DND-41 (cell line): ENCODE measurements at regions not wholly inside any gene's neighbourhood (a gene's known extent, or its start where the extent isn't known, plus 50 kb on each side); places are given as distances from the start of the nearest gene placed in this dataset.

Experiments
- ATAC-seq: fragments of 200-7000 bp; cut with Tn5 transposase; 3 replicates; pipeline ENCODE4 v1.9.1; 2021; ENCODE audit warnings: low read depth; ENCODE audit not compliant: insufficient read depth
- DNase-seq: peaks from one replicate; pipeline ENCODE4 v3.0.0-alpha.2; 2020
- H2AFZ ChIP-seq: 2 replicates; pipeline ENCODE4 v1.6.0; 2012; ENCODE audit warnings: low read depth, low read length
- H3K27ac ChIP-seq: 2 replicates; pipeline ENCODE4 v1.5.1; 2012; ENCODE audit warnings: low read length, inconsistent platforms
- H3K27me3 ChIP-seq: fragments of 200-600 bp; sonication (generic); 2 replicates; pipeline ENCODE4 v1.6.0; 2012; ENCODE audit warnings: low read length, mild to moderate bottlenecking, inconsistent platforms; ENCODE audit not compliant: insufficient read depth, poor library complexity
- H3K36me3 ChIP-seq: 2 replicates; pipeline ENCODE4 v1.5.1; 2012; ENCODE audit warnings: low read length, inconsistent platforms; ENCODE audit not compliant: insufficient read depth
- H3K4me1 ChIP-seq: 2 replicates; pipeline ENCODE4 v1.5.1; 2012; ENCODE audit warnings: mild to moderate bottlenecking, low read length; ENCODE audit not compliant: insufficient read depth
- H3K4me2 ChIP-seq: 2 replicates; pipeline ENCODE4 v1.6.0; 2012; ENCODE audit warnings: mild to moderate bottlenecking, moderate library complexity, low read length, inconsistent platforms; ENCODE audit not compliant: insufficient read depth
- H3K4me3 ChIP-seq, 2 experiments: fragments of 200-600 bp in 1 of 2; shearing (Covaris generic) in 1 of 2; 2 replicates each; pipeline ENCODE4 v1.5.1; 2012 to 2016; ENCODE audit warnings: inconsistent platforms in 2 of 2, low read length in 2 of 2, mild to moderate bottlenecking in 2 of 2, low read depth in 1 of 2, moderate library complexity in 1 of 2
- H3K79me2 ChIP-seq: 2 replicates; pipeline ENCODE4 v1.6.0; 2012; ENCODE audit warnings: low read length, inconsistent platforms; ENCODE audit not compliant: insufficient read depth
- H3K9ac ChIP-seq: 2 replicates; pipeline ENCODE4 v1.6.0; 2012; ENCODE audit warnings: low read depth, mild to moderate bottlenecking, inconsistent platforms, low read length, moderate library complexity
- H3K9me3 ChIP-seq: 2 replicates; pipeline ENCODE4 v1.5.1; 2012; ENCODE audit warnings: low read length, moderate library complexity, mild to moderate bottlenecking, inconsistent platforms; ENCODE audit not compliant: insufficient read depth, severe bottlenecking
- H4K20me1 ChIP-seq: 2 replicates; pipeline ENCODE4 v1.6.0; 2012; ENCODE audit warnings: low read length; ENCODE audit not compliant: insufficient read depth
- EZH2 ChIP-seq: IDR thresholded peaks from 3 replicates; pipeline ENCODE4 v1.6.1; 2012; ENCODE audit warnings: borderline replicate concordance, low read depth, mild to moderate bottlenecking, moderate library complexity, low read length, inconsistent platforms; ENCODE audit not compliant: severe bottlenecking
- TF ChIP-seq, protein P1 (sequence below): IDR thresholded peaks from 2 replicates; pipeline ENCODE4 v1.5.1; 2012; ENCODE audit warnings: borderline replicate concordance, low read length, moderate library complexity, mild to moderate bottlenecking; ENCODE audit not compliant: poor library complexity, severe bottlenecking; ENCODE audit errors: extremely low read depth

DNA sequence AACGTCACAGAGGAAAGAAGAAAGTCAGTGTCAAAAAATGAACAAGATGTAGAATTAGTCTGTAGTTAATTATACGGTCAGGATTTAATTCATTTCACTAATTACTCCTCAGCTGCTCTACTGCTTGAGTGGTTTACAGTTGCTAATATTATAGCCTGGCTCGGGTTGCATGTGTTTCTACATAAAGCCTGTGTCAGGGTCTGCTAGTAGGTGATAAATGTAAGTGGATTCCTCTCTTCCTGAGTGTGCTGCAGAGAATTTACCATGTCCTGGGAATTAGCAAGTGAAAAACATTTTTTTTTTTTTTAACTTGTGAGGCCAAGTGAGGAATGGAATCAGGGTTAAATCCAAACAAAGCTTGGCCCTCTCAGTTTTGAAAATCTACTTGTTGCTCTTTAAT is 622.6 kb downstream of the EPHA4 start:
- no peak for DNase-seq
- H4K20me1 ChIP-seq = no peaks in the 10 kb centered on the region
- TF ChIP-seq, protein P1, sequence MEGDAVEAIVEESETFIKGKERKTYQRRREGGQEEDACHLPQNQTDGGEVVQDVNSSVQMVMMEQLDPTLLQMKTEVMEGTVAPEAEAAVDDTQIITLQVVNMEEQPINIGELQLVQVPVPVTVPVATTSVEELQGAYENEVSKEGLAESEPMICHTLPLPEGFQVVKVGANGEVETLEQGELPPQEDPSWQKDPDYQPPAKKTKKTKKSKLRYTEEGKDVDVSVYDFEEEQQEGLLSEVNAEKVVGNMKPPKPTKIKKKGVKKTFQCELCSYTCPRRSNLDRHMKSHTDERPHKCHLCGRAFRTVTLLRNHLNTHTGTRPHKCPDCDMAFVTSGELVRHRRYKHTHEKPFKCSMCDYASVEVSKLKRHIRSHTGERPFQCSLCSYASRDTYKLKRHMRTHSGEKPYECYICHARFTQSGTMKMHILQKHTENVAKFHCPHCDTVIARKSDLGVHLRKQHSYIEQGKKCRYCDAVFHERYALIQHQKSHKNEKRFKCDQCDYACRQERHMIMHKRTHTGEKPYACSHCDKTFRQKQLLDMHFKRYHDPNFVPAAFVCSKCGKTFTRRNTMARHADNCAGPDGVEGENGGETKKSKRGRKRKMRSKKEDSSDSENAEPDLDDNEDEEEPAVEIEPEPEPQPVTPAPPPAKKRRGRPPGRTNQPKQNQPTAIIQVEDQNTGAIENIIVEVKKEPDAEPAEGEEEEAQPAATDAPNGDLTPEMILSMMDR = no peak
- no peak for TF ChIP-seq EZH2
- no peaks in the 10 kb centered on the region for H3K27me3 ChIP-seq
- H3K9ac ChIP-seq = no peak overlapping the region
- no peaks in the 10 kb centered on the region for H3K9me3 ChIP-seq
- no peaks in the 10 kb centered on the region for H3K4me1 ChIP-seq
- no peaks in the 10 kb centered on the region for H3K36me3 ChIP-seq
- H3K79me2 ChIP-seq = no peaks in the 10 kb centered on the region
- H3K4me3 ChIP-seq = no peak overlapping the region
- no peak for ATAC-seq
- no peak overlapping the region for H3K4me2 ChIP-seq
- H2AFZ ChIP-seq = no peak overlapping the region
- no peak overlapping the region for H3K27ac ChIP-seq

DNA sequence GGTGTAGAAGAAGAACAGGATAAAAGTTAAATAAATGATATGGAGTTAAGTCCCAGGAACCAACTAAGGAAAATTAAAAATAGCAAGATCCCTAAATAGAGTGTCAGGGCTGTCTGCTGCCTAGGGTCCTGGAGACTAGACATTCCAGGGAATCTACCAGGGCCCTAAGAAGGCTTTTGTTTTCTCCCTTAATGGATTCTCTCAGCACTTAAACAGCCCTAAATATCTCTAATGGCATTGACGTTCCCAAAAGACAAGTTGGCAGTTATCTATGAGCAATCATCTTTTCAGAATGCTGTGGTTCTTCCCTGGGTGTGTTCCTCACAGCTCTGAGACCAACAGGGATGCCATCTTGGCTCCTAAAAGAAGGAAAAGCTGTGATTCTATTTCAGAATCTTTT is 616.3 kb downstream of the EPHA4 start:
- Histone ChIP-seq H3K27ac (no peak overlapping the region), H3K79me2 (no peaks in the 10 kb centered on the region), H3K36me3 (no peaks in the 10 kb centered on the region), H4K20me1 (no peaks in the 10 kb centered on the region), H3K4me2 (no peak overlapping the region), H3K4me1 (no peaks in the 10 kb centered on the region), H3K27me3 (no peaks in the 10 kb centered on the region), H3K9me3 (no peaks in the 10 kb centered on the region), H3K4me3 (no peak overlapping the region), H2AFZ (no peak overlapping the region), H3K9ac (no peak overlapping the region)
- DNase-seq = no peak
- TF ChIP-seq, protein P1 = no peak
- no peak for TF ChIP-seq EZH2
- ATAC-seq = no peak

DNA sequence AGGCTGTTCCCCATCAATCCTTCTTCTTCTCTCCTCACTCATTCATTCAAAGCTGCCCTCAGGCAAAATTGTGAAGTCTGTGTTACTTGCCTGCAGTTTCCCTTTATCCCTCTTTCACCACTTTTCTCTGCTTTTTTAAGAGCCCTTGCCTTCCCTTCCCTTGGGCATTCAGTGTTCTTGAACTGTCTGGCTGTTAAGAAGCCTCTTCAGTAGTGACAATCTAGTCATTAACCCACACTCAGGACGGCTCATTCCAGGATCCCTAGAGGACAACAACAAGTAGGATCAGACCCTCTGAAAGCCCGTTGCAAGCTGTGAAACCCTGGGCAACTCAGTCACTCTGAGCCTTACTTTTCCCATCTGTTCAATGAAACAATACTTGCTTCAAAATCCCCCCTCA is 615.7 kb downstream of the EPHA4 start:
- Histone ChIP-seq H3K36me3 (no peaks in the 10 kb centered on the region), H3K4me1 (no peaks in the 10 kb centered on the region), H2AFZ (no peak overlapping the region), H3K4me2 (no peak overlapping the region), H3K27me3 (no peaks in the 10 kb centered on the region), H3K27ac (no peak overlapping the region), H3K9ac (no peak overlapping the region), H3K9me3 (no peaks in the 10 kb centered on the region), H4K20me1 (no peaks in the 10 kb centered on the region), H3K4me3 (no peak overlapping the region), H3K79me2 (no peaks in the 10 kb centered on the region)
- TF ChIP-seq, protein P1 = no peak
- no peak for TF ChIP-seq EZH2
- ATAC-seq (no peak), DNase-seq (no peak)

DNA sequence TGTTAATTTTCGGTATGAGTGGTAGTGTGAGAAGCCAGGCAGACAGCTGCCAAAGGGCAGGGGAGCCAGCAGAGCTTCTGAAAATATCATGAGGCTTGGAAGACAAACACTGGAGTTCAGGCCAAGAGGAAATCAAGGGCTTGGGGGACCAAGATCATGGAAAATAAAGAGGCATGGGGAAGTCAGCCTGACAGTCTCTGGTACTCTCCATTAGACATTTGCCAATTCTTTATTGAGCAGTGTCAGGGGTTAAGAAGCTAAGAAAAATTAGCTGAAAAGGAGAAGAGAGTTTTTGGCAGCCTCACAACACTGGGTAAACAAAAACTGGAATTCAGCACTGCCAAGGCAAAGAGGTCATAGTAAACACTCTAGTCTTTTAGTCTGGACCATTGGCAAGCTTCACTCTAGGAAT is 612.7 kb downstream of the EPHA4 start:
- Histone ChIP-seq H3K4me1 (no peaks in the 10 kb centered on the region), H4K20me1 (no peaks in the 10 kb centered on the region), H3K36me3 (no peaks in the 10 kb centered on the region), H3K9me3 (no peaks in the 10 kb centered on the region), H2AFZ (no peak overlapping the region), H3K27ac (no peak overlapping the region), H3K9ac (no peak overlapping the region), H3K4me3 (no peak overlapping the region), H3K79me2 (no peaks in the 10 kb centered on the region), H3K27me3 (no peaks in the 10 kb centered on the region), H3K4me2 (no peak overlapping the region)
- TF ChIP-seq, protein P1 = no peak
- no peak for TF ChIP-seq EZH2
- no peak for DNase-seq
- no peak for ATAC-seq
